ENCODE measurements at regions not wholly inside any gene's neighbourhood (a gene's known extent, or its start where the extent isn't known, plus 50 kb on each side); places are given as distances from the start of the nearest gene placed in this dataset.

DNA sequence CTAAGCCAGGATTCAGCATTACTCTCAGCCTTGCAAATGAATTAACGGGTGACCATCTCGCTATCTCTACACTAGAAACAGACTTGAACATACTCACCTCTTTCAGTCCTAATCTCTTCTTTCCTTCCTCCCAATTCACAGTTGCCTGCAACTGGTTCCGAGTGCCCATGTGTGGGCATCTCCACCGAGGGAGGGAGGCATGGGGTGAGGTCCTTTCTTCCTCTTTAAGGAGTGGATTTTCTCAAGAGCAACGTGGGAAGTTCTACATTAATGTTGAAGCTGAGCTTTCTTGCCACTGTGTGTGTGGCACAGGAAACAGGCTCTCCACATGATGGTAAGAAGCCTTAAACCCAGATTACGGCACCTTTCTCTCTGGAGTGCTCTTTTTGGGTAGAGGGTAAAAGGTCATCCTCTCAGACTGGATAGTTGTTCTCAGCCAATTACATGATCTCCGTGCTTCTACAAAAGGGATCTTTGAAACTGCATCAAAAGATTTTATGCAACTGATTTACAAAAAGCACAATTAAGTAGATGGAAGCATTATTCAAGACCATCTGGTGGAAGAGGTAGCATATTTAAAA lies 286.8 kb upstream of the NR2F2 start:
- TF ChIP-seq RELA (CRISPR knock-in tag; IDR thresholded peaks at IDR 0.05; ENCODE audit: borderline replicate concordance) (no peak), ESRRA (CRISPR knock-in tag; IDR thresholded peaks at IDR 0.05; ENCODE audit: borderline replicate concordance) (no peak), CREB1 (CRISPR knock-in tag; IDR thresholded peaks at IDR 0.05) (no peak), NR1H2 (CRISPR knock-in tag; IDR thresholded peaks at IDR 0.05) (no peak), NR3C1 (CRISPR knock-in tag; conservative IDR thresholded peaks at IDR 0.05; ENCODE audit: low read depth) (no peak), GTF2I (CRISPR knock-in tag; conservative IDR thresholded peaks at IDR 0.05) (no peak), TEAD4 (CRISPR knock-in tag; IDR thresholded peaks at IDR 0.05) (no peak), NR2C2 (CRISPR knock-in tag; IDR thresholded peaks at IDR 0.05) (no peak), CREM (CRISPR knock-in tag; IDR thresholded peaks at IDR 0.05) (no peak)
- TF ChIP-seq, protein P1, sequence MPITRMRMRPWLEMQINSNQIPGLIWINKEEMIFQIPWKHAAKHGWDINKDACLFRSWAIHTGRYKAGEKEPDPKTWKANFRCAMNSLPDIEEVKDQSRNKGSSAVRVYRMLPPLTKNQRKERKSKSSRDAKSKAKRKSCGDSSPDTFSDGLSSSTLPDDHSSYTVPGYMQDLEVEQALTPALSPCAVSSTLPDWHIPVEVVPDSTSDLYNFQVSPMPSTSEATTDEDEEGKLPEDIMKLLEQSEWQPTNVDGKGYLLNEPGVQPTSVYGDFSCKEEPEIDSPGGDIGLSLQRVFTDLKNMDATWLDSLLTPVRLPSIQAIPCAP (CRISPR knock-in tag; IDR thresholded peaks at IDR 0.05), result no peak
- TF ChIP-seq, protein P2, sequence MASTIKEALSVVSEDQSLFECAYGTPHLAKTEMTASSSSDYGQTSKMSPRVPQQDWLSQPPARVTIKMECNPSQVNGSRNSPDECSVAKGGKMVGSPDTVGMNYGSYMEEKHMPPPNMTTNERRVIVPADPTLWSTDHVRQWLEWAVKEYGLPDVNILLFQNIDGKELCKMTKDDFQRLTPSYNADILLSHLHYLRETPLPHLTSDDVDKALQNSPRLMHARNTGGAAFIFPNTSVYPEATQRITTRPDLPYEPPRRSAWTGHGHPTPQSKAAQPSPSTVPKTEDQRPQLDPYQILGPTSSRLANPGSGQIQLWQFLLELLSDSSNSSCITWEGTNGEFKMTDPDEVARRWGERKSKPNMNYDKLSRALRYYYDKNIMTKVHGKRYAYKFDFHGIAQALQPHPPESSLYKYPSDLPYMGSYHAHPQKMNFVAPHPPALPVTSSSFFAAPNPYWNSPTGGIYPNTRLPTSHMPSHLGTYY (CRISPR knock-in tag; IDR thresholded peaks at IDR 0.05), result no peak
- TF ChIP-seq, protein P3, sequence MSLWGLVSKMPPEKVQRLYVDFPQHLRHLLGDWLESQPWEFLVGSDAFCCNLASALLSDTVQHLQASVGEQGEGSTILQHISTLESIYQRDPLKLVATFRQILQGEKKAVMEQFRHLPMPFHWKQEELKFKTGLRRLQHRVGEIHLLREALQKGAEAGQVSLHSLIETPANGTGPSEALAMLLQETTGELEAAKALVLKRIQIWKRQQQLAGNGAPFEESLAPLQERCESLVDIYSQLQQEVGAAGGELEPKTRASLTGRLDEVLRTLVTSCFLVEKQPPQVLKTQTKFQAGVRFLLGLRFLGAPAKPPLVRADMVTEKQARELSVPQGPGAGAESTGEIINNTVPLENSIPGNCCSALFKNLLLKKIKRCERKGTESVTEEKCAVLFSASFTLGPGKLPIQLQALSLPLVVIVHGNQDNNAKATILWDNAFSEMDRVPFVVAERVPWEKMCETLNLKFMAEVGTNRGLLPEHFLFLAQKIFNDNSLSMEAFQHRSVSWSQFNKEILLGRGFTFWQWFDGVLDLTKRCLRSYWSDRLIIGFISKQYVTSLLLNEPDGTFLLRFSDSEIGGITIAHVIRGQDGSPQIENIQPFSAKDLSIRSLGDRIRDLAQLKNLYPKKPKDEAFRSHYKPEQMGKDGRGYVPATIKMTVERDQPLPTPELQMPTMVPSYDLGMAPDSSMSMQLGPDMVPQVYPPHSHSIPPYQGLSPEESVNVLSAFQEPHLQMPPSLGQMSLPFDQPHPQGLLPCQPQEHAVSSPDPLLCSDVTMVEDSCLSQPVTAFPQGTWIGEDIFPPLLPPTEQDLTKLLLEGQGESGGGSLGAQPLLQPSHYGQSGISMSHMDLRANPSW (CRISPR knock-in tag; conservative IDR thresholded peaks at IDR 0.05; ENCODE audit: low read depth), result no peak
- TF ChIP-seq, protein P4, sequence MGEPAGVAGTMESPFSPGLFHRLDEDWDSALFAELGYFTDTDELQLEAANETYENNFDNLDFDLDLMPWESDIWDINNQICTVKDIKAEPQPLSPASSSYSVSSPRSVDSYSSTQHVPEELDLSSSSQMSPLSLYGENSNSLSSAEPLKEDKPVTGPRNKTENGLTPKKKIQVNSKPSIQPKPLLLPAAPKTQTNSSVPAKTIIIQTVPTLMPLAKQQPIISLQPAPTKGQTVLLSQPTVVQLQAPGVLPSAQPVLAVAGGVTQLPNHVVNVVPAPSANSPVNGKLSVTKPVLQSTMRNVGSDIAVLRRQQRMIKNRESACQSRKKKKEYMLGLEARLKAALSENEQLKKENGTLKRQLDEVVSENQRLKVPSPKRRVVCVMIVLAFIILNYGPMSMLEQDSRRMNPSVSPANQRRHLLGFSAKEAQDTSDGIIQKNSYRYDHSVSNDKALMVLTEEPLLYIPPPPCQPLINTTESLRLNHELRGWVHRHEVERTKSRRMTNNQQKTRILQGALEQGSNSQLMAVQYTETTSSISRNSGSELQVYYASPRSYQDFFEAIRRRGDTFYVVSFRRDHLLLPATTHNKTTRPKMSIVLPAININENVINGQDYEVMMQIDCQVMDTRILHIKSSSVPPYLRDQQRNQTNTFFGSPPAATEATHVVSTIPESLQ (CRISPR knock-in tag; IDR thresholded peaks at IDR 0.05), result no peak
- TF ChIP-seq, protein P5, sequence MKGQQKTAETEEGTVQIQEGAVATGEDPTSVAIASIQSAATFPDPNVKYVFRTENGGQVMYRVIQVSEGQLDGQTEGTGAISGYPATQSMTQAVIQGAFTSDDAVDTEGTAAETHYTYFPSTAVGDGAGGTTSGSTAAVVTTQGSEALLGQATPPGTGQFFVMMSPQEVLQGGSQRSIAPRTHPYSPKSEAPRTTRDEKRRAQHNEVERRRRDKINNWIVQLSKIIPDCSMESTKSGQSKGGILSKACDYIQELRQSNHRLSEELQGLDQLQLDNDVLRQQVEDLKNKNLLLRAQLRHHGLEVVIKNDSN (CRISPR knock-in tag; IDR thresholded peaks at IDR 0.05), result no peak
- no peaks in the 10 kb centered on the region for H3K36me3 Mint-ChIP-seq
- ChIA-PET POLR2A (no interaction called here), CTCF (no interaction called here)
- peaks cover 75% of the 10 kb centered on the region for H3K27me3 Mint-ChIP-seq (ENCODE audit: low read depth)
- no peak for DNase-seq (ENCODE audit: low spot score)
- no peak overlapping the region for H3K27ac Mint-ChIP-seq
- no peak overlapping the region for H3K4me3 Mint-ChIP-seq
- H3K9me3 Mint-ChIP-seq, result no peaks in the 10 kb centered on the region
- no peak for ATAC-seq
- 0 out of 2 replicates have a peak, but pooled peaks cover 3% of the 10 kb centered on the region for H3K4me1 Mint-ChIP-seq

DNA sequence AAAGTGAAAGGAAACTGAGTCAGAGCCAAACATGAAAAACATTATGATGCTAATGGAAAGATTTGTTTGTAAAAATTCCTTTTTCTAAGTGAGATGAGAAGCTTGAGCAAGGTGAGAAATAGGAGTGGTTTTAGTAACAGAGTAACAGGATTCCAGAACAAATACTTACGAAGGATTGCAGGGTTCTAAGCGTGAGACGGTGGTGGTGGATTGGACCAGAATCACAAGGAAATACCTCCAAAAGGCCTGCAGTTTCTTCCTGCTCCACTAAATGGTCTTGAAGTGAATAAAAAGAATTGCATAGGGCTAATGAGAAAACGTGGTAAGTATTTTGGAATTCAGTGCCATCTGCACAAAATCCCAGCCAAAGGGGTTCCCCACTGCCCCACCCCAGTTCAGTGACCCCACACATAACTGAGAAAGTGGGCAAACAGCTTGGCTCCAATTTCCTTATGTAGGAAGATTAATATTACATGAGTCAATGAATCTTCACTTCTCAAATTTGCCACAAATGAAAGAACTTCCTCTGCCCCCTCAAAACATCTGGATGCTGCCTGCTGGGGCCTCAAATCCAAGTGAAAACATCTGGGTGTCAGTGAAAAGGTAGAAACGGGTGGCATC lies 283.8 kb upstream of the NR2F2 start:
- H3K36me3 Mint-ChIP-seq, result no peaks in the 10 kb centered on the region
- no peak for DNase-seq (ENCODE audit: low spot score)
- H3K4me3 Mint-ChIP-seq, result no peak overlapping the region
- peaks cover 78% of the 10 kb centered on the region for H3K27me3 Mint-ChIP-seq (ENCODE audit: low read depth)
- no peak overlapping the region for H3K27ac Mint-ChIP-seq
- POLR2A ChIA-PET, result no interaction called here
- CTCF ChIA-PET, result no interaction called here
- no peak for ATAC-seq
- no peaks in the 10 kb centered on the region for H3K9me3 Mint-ChIP-seq
- 0 out of 2 replicates have a peak, but pooled peaks cover 3% of the 10 kb centered on the region for H3K4me1 Mint-ChIP-seq
- TF ChIP-seq ZNF121 (CRISPR knock-in tag; IDR thresholded peaks at IDR 0.05) (no peak), TCF7 (CRISPR knock-in tag; IDR thresholded peaks at IDR 0.05; ENCODE audit: low read depth) (no peak), NFE2L1 (CRISPR knock-in tag; IDR thresholded peaks at IDR 0.05) (no peak), ZBTB21 (CRISPR knock-in tag; IDR thresholded peaks at IDR 0.05; ENCODE audit: borderline replicate concordance) (no peak), MXD4 (CRISPR knock-in tag; IDR thresholded peaks at IDR 0.05; ENCODE audit: borderline replicate concordance) (no peak), ZNF138 (CRISPR knock-in tag; conservative IDR thresholded peaks at IDR 0.05) (no peak), GTF2I (CRISPR knock-in tag; conservative IDR thresholded peaks at IDR 0.05) (no peak), ETV6 (CRISPR knock-in tag; IDR thresholded peaks at IDR 0.05) (no peak)
- TF ChIP-seq, protein P6, sequence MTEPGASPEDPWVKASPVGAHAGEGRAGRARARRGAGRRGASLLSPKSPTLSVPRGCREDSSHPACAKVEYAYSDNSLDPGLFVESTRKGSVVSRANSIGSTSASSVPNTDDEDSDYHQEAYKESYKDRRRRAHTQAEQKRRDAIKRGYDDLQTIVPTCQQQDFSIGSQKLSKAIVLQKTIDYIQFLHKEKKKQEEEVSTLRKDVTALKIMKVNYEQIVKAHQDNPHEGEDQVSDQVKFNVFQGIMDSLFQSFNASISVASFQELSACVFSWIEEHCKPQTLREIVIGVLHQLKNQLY (CRISPR knock-in tag; IDR thresholded peaks at IDR 0.05), result no peak
- TF ChIP-seq, protein P7, sequence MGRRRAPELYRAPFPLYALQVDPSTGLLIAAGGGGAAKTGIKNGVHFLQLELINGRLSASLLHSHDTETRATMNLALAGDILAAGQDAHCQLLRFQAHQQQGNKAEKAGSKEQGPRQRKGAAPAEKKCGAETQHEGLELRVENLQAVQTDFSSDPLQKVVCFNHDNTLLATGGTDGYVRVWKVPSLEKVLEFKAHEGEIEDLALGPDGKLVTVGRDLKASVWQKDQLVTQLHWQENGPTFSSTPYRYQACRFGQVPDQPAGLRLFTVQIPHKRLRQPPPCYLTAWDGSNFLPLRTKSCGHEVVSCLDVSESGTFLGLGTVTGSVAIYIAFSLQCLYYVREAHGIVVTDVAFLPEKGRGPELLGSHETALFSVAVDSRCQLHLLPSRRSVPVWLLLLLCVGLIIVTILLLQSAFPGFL (CRISPR knock-in tag; IDR thresholded peaks at IDR 0.05; ENCODE audit: borderline replicate concordance), result no peak
- TF ChIP-seq, protein P8, sequence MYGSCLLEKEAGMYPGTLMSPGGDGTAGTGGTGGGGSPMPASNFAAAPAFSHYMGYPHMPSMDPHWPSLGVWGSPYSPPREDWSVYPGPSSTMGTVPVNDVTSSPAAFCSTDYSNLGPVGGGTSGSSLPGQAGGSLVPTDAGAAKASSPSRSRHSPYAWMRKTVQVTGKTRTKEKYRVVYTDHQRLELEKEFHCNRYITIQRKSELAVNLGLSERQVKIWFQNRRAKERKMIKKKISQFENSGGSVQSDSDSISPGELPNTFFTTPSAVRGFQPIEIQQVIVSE (CRISPR knock-in tag; IDR thresholded peaks at IDR 0.05; ENCODE audit: borderline replicate concordance), result no peak
